ENCODE measurements at regions not wholly inside any gene's neighbourhood (a gene's known extent, or its start where the extent isn't known, plus 50 kb on each side); places are given as distances from the start of the nearest gene placed in this dataset.

- Histone ChIP-seq H3K4me3 (no peak overlapping the region), H3K27ac (no peak overlapping the region), H3K9me3 (no peaks in the 10 kb centered on the region), H3K4me1 (no peaks in the 10 kb centered on the region), H3K36me3 (no peaks in the 10 kb centered on the region), H3K27me3 (no peaks in the 10 kb centered on the region)
- DNase-seq = no peak
- TF ChIP-seq POLR2A (IDR thresholded peaks at IDR 0.05) = no peak
- no peak for TF ChIP-seq CTCF (IDR thresholded peaks at IDR 0.05)
- intact Hi-C loops (cut with DNase I; ENCODE audit: low total_unique reads) = no loop called here
Observed at GRCh38 chr13:79084802-79085424, 321.1 kb downstream of the RBM26 start.

- TF ChIP-seq POLR2A (IDR thresholded peaks at IDR 0.05) (no peak), CTCF (IDR thresholded peaks at IDR 0.05) (no peak)
- Histone ChIP-seq H3K27ac (no peak overlapping the region), H3K36me3 (no peaks in the 10 kb centered on the region), H3K4me3 (no peak overlapping the region), H3K4me1 (no peaks in the 10 kb centered on the region), H3K27me3 (no peaks in the 10 kb centered on the region), H3K9me3 (no peaks in the 10 kb centered on the region)
- intact Hi-C loops (cut with DNase I; ENCODE audit: low total_unique reads) = no loop called here
- no peak for DNase-seq
Observed at GRCh38 chr13:79081942-79082341, 324.1 kb downstream of the RBM26 start.

GRCh38 chr13:79079351-79079839, 326.7 kb downstream of the RBM26 start:
- Histone ChIP-seq H3K27me3 (no peaks in the 10 kb centered on the region), H3K27ac (no peak overlapping the region), H3K4me3 (no peak overlapping the region), H3K36me3 (no peaks in the 10 kb centered on the region), H3K9me3 (no peaks in the 10 kb centered on the region), H3K4me1 (no peaks in the 10 kb centered on the region)
- TF ChIP-seq POLR2A (IDR thresholded peaks at IDR 0.05) (no peak), CTCF (IDR thresholded peaks at IDR 0.05) (no peak)
- no peak for DNase-seq
- intact Hi-C loops (cut with DNase I; ENCODE audit: low total_unique reads) = no loop called here

- intact Hi-C loops (cut with DNase I; ENCODE audit: low total_unique reads) = no loop called here
- Histone ChIP-seq H3K27me3 (no peaks in the 10 kb centered on the region), H3K36me3 (no peaks in the 10 kb centered on the region), H3K9me3 (no peaks in the 10 kb centered on the region), H3K4me3 (no peak overlapping the region), H3K4me1 (no peaks in the 10 kb centered on the region), H3K27ac (no peak overlapping the region)
- no peak for DNase-seq
- TF ChIP-seq POLR2A (IDR thresholded peaks at IDR 0.05) (no peak), CTCF (IDR thresholded peaks at IDR 0.05) (no peak)
Observed at GRCh38 chr13:79075703-79076102, 330.4 kb downstream of the RBM26 start.

GRCh38 chr13:79070343-79070974, 335.6 kb downstream of the RBM26 start:
- no peak overlapping the region for H3K4me3 ChIP-seq
- H3K27me3 ChIP-seq = no peaks in the 10 kb centered on the region
- intact Hi-C loops (cut with DNase I; ENCODE audit: low total_unique reads) = no loop called here
- no peak for DNase-seq
- no peaks in the 10 kb centered on the region for H3K9me3 ChIP-seq
- no peaks in the 10 kb centered on the region for H3K36me3 ChIP-seq
- TF ChIP-seq CTCF (IDR thresholded peaks at IDR 0.05) = no peak
- TF ChIP-seq POLR2A (IDR thresholded peaks at IDR 0.05) = no peak
- no peaks in the 10 kb centered on the region for H3K4me1 ChIP-seq
- no peak overlapping the region for H3K27ac ChIP-seq
